CD4-positive, CD25-positive, alpha-beta regulatory T cell (primary cell): ENCODE measurements at regions not wholly inside any gene's neighbourhood (a gene's known extent, or its start where the extent isn't known, plus 50 kb on each side); places are given as distances from the start of the nearest gene placed in this dataset.

Experiments
- ATAC-seq, 2 donors: fragments of 150-1000 bp; cut with Tn5 transposase; one replicate each; pipeline ENCODE4 v1.10.0; 2021; ENCODE audit warnings: low read depth in 2 of 2, moderate number of reproducible peaks in 2 of 2, moderate library complexity in 1 of 2
- DNase-seq, 3 donors: peaks; one replicate each; pipeline versions ENCODE4 v3.0.0 to v3.0.0-alpha.2; 2012 to 2022; ENCODE audit warnings: mixed read lengths in 1 of 3
- H3K27ac ChIP-seq: one replicate; pipeline ENCODE4 v1.7.0; 2013; ENCODE audit warnings: mild to moderate bottlenecking, low read length; ENCODE audit not compliant: insufficient read depth, poor library complexity, severe bottlenecking
- H3K27me3 ChIP-seq: one replicate; pipeline ENCODE4 v1.7.0; 2013; ENCODE audit warnings: low read length; ENCODE audit not compliant: control insufficient read depth, insufficient read depth
- H3K36me3 ChIP-seq: one replicate; pipeline ENCODE4 v1.7.0; 2013; ENCODE audit warnings: mild to moderate bottlenecking, low read length, moderate library complexity; ENCODE audit not compliant: control insufficient read depth, insufficient read depth
- H3K4me1 ChIP-seq: 2 replicates; pipeline ENCODE4 v1.7.0; 2013; ENCODE audit warnings: mild to moderate bottlenecking, low read length; ENCODE audit not compliant: insufficient read depth, control insufficient read depth, poor library complexity, severe bottlenecking
- H3K4me3 ChIP-seq: one replicate; pipeline ENCODE4 v1.7.0; 2013; ENCODE audit warnings: low read depth, mild to moderate bottlenecking, low read length, moderate library complexity
- H3K9me3 ChIP-seq, 2 experiments: 1 replicate in 1 of 2; 2 replicates in 1 of 2; pipeline ENCODE4 v1.7.0; 2013; ENCODE audit warnings: low read length in 2 of 2, mild to moderate bottlenecking in 1 of 2, moderate library complexity in 1 of 2; ENCODE audit not compliant: control insufficient read depth in 2 of 2
- H3K27ac Mint-ChIP-seq, 3 donors: one replicate each; pipeline ENCODE4 v1.8.0; 2020 to 2022; ENCODE audit warnings: mild to moderate bottlenecking in 3 of 3, mixed read lengths in 3 of 3, moderate library complexity in 2 of 3
- H3K27me3 Mint-ChIP-seq: one replicate; pipeline ENCODE4 v1.8.0; 2022; ENCODE audit warnings: mild to moderate bottlenecking, mixed read lengths
- H3K36me3 Mint-ChIP-seq: one replicate; pipeline ENCODE4 v1.8.0; 2020; ENCODE audit warnings: mixed read lengths
- H3K4me1 Mint-ChIP-seq, 4 donors: one replicate each; pipeline ENCODE4 v1.8.0; 2020 to 2022; ENCODE audit warnings: mixed read lengths in 4 of 4, mild to moderate bottlenecking in 1 of 4
- H3K4me3 Mint-ChIP-seq, 4 donors: one replicate each; pipeline ENCODE4 v1.8.0; 2020 to 2022; ENCODE audit warnings: mild to moderate bottlenecking in 4 of 4, mixed read lengths in 4 of 4, moderate library complexity in 3 of 4
- H3K9me3 Mint-ChIP-seq, 7 donors: one replicate each; pipeline ENCODE4 v1.8.0; 2020 to 2022; ENCODE audit warnings: mixed read lengths in 7 of 7, mild to moderate bottlenecking in 3 of 7, moderate library complexity in 2 of 7

DNA sequence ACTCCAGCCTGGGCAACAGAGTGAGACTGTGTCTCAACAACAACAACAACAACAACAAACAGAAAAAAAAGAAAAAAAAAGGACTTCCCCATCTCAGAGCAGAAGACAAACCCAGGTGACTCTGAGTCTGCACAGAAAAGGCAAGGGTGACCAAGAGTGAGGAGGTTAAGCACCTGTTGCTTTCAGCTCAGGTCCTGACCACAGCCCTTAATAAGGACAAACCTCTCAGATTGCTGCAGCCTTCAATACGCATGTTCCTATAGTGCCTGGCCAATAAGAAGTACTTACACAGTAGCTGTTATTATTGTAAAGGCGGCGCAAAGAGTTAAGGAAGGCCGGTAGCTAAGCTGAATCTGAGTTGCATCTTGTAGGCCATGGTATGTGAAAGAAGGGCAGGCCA is 102.3 kb upstream of the MSX2 start:
- Mint-ChIP-seq H3K4me1 (no peaks in the 10 kb centered on the region), H3K27ac (no peak overlapping the region), H3K27me3 (no peaks in the 10 kb centered on the region), H3K9me3 (peaks cover 0 to 2% (median 0%) of the 10 kb centered on the region in 7 donors), H3K4me3 (no peak overlapping the region), H3K36me3 (no peaks in the 10 kb centered on the region)
- H3K36me3 ChIP-seq: no peaks in the 10 kb centered on the region
- no peaks in the 10 kb centered on the region for H3K9me3 ChIP-seq
- DNase-seq: no peak
- no peak for ATAC-seq
- H3K4me1 ChIP-seq: no peaks in the 10 kb centered on the region
- H3K4me3 ChIP-seq: no peak overlapping the region
- H3K27ac ChIP-seq: no peak overlapping the region
- H3K27me3 ChIP-seq: no peaks in the 10 kb centered on the region

- no peaks in the 10 kb centered on the region for H3K36me3 ChIP-seq
- ATAC-seq (no peak), DNase-seq (no peak)
- H3K4me3 ChIP-seq: no peak overlapping the region
- no peak overlapping the region for H3K27ac ChIP-seq
- H3K27me3 Mint-ChIP-seq: no peaks in the 10 kb centered on the region
- peaks cover 0 to 2% (median 0%) of the 10 kb centered on the region in 7 donors for H3K9me3 Mint-ChIP-seq
- H3K4me1 ChIP-seq: no peaks in the 10 kb centered on the region
- no peaks in the 10 kb centered on the region for H3K36me3 Mint-ChIP-seq
- no peaks in the 10 kb centered on the region for H3K27me3 ChIP-seq
- no peak overlapping the region for H3K4me3 Mint-ChIP-seq
- no peak overlapping the region for H3K27ac Mint-ChIP-seq
- H3K9me3 ChIP-seq: no peaks in the 10 kb centered on the region
- no peaks in the 10 kb centered on the region for H3K4me1 Mint-ChIP-seq
Measured at GRCh38 chr5:174623018-174623417, 101.4 kb upstream of the MSX2 start.

GRCh38 chr5:174623433-174624019 is 100.9 kb upstream of the MSX2 start:
- H3K9me3 Mint-ChIP-seq: peaks cover 0 to 2% (median 0%) of the 10 kb centered on the region in 7 donors
- H3K4me1 Mint-ChIP-seq: no peaks in the 10 kb centered on the region
- no peak overlapping the region for H3K4me3 ChIP-seq
- H3K27ac ChIP-seq: no peak overlapping the region
- H3K4me1 ChIP-seq: no peaks in the 10 kb centered on the region
- no peak for ATAC-seq
- no peak for DNase-seq
- no peaks in the 10 kb centered on the region for H3K36me3 ChIP-seq
- H3K36me3 Mint-ChIP-seq: no peaks in the 10 kb centered on the region
- no peaks in the 10 kb centered on the region for H3K27me3 Mint-ChIP-seq
- no peaks in the 10 kb centered on the region for H3K27me3 ChIP-seq
- H3K4me3 Mint-ChIP-seq: no peak overlapping the region
- no peaks in the 10 kb centered on the region for H3K9me3 ChIP-seq
- no peak overlapping the region for H3K27ac Mint-ChIP-seq

- Histone ChIP-seq H3K36me3 (no peaks in the 10 kb centered on the region), H3K4me3 (no peak overlapping the region), H3K27ac (no peak overlapping the region), H3K27me3 (no peaks in the 10 kb centered on the region), H3K9me3 (no peaks in the 10 kb centered on the region), H3K4me1 (no peaks in the 10 kb centered on the region)
- Mint-ChIP-seq H3K4me1 (no peaks in the 10 kb centered on the region), H3K27ac (no peak overlapping the region), H3K36me3 (no peaks in the 10 kb centered on the region), H3K4me3 (no peak overlapping the region), H3K27me3 (no peaks in the 10 kb centered on the region), H3K9me3 (peaks cover 0 to 3% (median 1%) of the 10 kb centered on the region in 7 donors)
- DNase-seq (no peak), ATAC-seq (no peak)
Measured at GRCh38 chr5:174624733-174625522, 99.5 kb upstream of the MSX2 start.

GRCh38 chr5:174625591-174626350 is 98.6 kb upstream of the MSX2 start:
- no peaks in the 10 kb centered on the region for H3K4me1 Mint-ChIP-seq
- H3K27me3 ChIP-seq: no peaks in the 10 kb centered on the region
- no peaks in the 10 kb centered on the region for H3K27me3 Mint-ChIP-seq
- peaks cover 0 to 3% (median 0%) of the 10 kb centered on the region in 7 donors for H3K9me3 Mint-ChIP-seq
- no peak overlapping the region for H3K4me3 ChIP-seq
- no peaks in the 10 kb centered on the region for H3K9me3 ChIP-seq
- DNase-seq (no peak), ATAC-seq (no peak)
- H3K4me1 ChIP-seq: no peaks in the 10 kb centered on the region
- H3K27ac Mint-ChIP-seq: no peak overlapping the region
- H3K36me3 Mint-ChIP-seq: no peaks in the 10 kb centered on the region
- no peak overlapping the region for H3K4me3 Mint-ChIP-seq
- no peaks in the 10 kb centered on the region for H3K36me3 ChIP-seq
- H3K27ac ChIP-seq: no peak overlapping the region

DNA sequence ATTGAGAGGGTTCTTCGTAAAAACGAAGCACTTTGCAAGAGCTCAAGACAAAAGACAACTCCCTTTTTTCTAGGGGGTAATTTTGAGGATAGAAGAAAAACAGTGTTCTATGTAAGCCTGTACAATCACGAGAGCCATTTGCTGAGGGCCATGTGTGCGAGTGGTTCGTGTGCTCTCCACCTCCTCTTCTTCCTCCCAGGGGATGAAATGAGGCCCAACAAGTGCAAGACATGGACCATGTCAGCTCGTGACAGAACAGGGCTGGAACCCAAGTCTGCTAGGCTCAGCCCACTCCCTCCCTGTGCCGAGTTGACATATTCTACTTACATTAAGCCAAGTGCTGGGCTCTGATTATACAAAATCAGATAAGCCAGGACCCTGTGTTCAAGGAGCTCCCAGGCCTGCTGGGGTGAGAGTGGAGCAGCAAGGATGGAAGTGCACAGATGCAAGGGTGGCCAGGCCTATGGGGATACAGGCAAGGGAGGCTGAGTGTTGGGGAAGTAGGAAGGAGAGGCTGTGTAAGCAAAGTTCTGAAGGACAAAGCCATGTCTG is 97.9 kb upstream of the MSX2 start:
- H3K27me3 ChIP-seq: no peaks in the 10 kb centered on the region
- peak overlapping the region in 1 of 3 donors; percentile 75 for H3K27ac Mint-ChIP-seq
- H3K9me3 Mint-ChIP-seq: peaks cover 0 to 3% (median 0%) of the 10 kb centered on the region in 7 donors
- no peaks in the 10 kb centered on the region for H3K36me3 ChIP-seq
- H3K4me1 Mint-ChIP-seq: no peaks in the 10 kb centered on the region
- H3K27me3 Mint-ChIP-seq: no peaks in the 10 kb centered on the region
- no peak overlapping the region for H3K4me3 Mint-ChIP-seq
- no peak for ATAC-seq
- no peak overlapping the region for H3K4me3 ChIP-seq
- no peaks in the 10 kb centered on the region for H3K4me1 ChIP-seq
- no peaks in the 10 kb centered on the region for H3K9me3 ChIP-seq
- no peak for DNase-seq
- no peaks in the 10 kb centered on the region for H3K36me3 Mint-ChIP-seq
- H3K27ac ChIP-seq: no peak overlapping the region

DNA sequence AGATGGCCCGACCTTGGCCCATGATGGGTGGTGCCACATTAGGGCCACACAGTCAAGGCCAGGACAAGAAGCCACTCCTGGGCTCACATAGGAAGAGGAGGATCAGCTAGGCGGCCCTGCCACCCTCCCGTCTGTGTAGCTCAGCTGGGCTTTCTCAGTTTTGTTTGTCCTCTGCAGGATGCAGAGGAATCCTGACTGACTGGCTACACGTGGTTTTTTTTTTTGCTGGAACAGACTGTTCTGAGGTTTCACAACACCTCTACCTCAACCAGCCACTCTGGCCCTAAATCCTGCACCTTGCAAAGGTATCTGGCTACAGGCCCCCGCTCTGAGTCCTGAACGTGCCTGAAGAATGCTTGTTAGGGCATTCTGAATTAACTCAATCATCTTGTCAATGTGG is 88.3 kb upstream of the MSX2 start:
- no peaks in the 10 kb centered on the region for H3K27me3 Mint-ChIP-seq

More for the DNA sequence above, 88.3 kb upstream of the MSX2 start:
- Mint-ChIP-seq H3K4me1 (no peaks in the 10 kb centered on the region), H3K9me3 (peaks cover 0 to 2% (median 0%) of the 10 kb centered on the region in 7 donors), H3K36me3 (no peaks in the 10 kb centered on the region), H3K4me3 (no peak overlapping the region), H3K27ac (no peak overlapping the region)
- Histone ChIP-seq H3K36me3 (no peaks in the 10 kb centered on the region), H3K9me3 (no peaks in the 10 kb centered on the region), H3K27me3 (no peaks in the 10 kb centered on the region), H3K4me1 (no peaks in the 10 kb centered on the region), H3K4me3 (no peak overlapping the region), H3K27ac (no peak overlapping the region)
- DNase-seq: no peak
- ATAC-seq: no peak
